IMR-90 (cell line): ENCODE measurements at regions not wholly inside any gene's neighbourhood (a gene's known extent, or its start where the extent isn't known, plus 50 kb on each side); places are given as distances from the start of the nearest gene placed in this dataset.

Experiments
- ATAC-seq: fragments of 200-7000 bp; cut with Tn5 transposase; 2 replicates; pipeline ENCODE4 v1.9.1; 2020; ENCODE audit warnings: low read depth, mild to moderate bottlenecking, moderate library complexity
- BruUV-seq: library from RNA; stranded (reverse); fragments of 400-500 nt; replicated peaks from 2 replicates; lab custom pipeline; 2021; lab: Mats Ljungman, UMichigan
- CTCF ChIA-PET: fragments of 300-600 bp; formaldehyde crosslinking; extraction: SDS; loops from one replicate; lab custom pipeline; 2021; ENCODE audit warnings: antibody characterized with exemption; lab: Yijun Ruan, JAX
- POLR2A ChIA-PET: fragments of 300-600 bp; sonication (Branson Sonifier 250); formaldehyde crosslinking; loops from one replicate; lab custom pipeline; 2022; ENCODE audit warnings: antibody characterized with exemption; ENCODE audit not compliant: unreplicated experiment; lab: Charles Lee
- DNase-seq: peaks from one replicate; pipeline ENCODE4 v3.0.0; 2013
- H2AFZ ChIP-seq: replicated peaks from 2 replicates; pipeline ENCODE3; 2013; ENCODE audit warnings: low read length, mild to moderate bottlenecking; ENCODE audit not compliant: poor library complexity
- H2AK5ac ChIP-seq: 2 replicates; pipeline ENCODE4 v1.6.1; 2013; ENCODE audit warnings: low read depth, low read length, inconsistent platforms
- H2AK9ac ChIP-seq: replicated peaks from 2 replicates; pipeline ENCODE3; 2013; ENCODE audit warnings: mild to moderate bottlenecking, low read depth, low read length, moderate library complexity; ENCODE audit not compliant: poor library complexity
- H2BK120ac ChIP-seq: 2 replicates; pipeline ENCODE4 v1.6.1; 2013; ENCODE audit warnings: low read depth, low read length, inconsistent platforms
- H2BK15ac ChIP-seq: 3 replicates; pipeline ENCODE4 v1.6.1; 2013; ENCODE audit warnings: low read depth, low read length, inconsistent platforms
- H2BK20ac ChIP-seq: 2 replicates; pipeline ENCODE4 v1.6.1; 2013; ENCODE audit warnings: low read depth, mild to moderate bottlenecking, inconsistent platforms, low read length, moderate library complexity
- H2BK5ac ChIP-seq: 2 replicates; pipeline ENCODE4 v1.6.1; 2013; ENCODE audit warnings: mild to moderate bottlenecking, low read depth, low read length, inconsistent platforms; ENCODE audit not compliant: poor library complexity, severe bottlenecking
- H3K14ac ChIP-seq: replicated peaks from 2 replicates; pipeline ENCODE4 v1.6.1; 2013; ENCODE audit warnings: low read depth, low read length, inconsistent platforms
- H3K18ac ChIP-seq: 2 replicates; pipeline ENCODE4 v1.6.1; 2013; ENCODE audit warnings: low read depth, low read length, control low read depth
- H3K23ac ChIP-seq: 2 replicates; pipeline ENCODE4 v1.6.1; 2013; ENCODE audit warnings: low read depth, low read length, inconsistent platforms
- H3K27ac ChIP-seq: 2 replicates; pipeline ENCODE4 v1.5.1; 2013; ENCODE audit warnings: mild to moderate bottlenecking, control low read depth, low read length; ENCODE audit not compliant: insufficient read depth
- H3K27me3 ChIP-seq: 2 replicates; pipeline ENCODE4 v1.6.1; 2013; ENCODE audit warnings: low read length; ENCODE audit not compliant: control insufficient read depth, insufficient read depth
- H3K36me3 ChIP-seq: 2 replicates; pipeline ENCODE4 v1.6.1; 2013; ENCODE audit warnings: low read length, mixed read lengths; ENCODE audit not compliant: control insufficient read depth, insufficient read depth
- H3K4ac ChIP-seq: 2 replicates; pipeline ENCODE4 v1.6.1; 2013; ENCODE audit warnings: low read depth, low read length, inconsistent platforms
- H3K4me1 ChIP-seq: 2 replicates; pipeline ENCODE4 v1.6.1; 2013; ENCODE audit warnings: low read length, mixed read lengths; ENCODE audit not compliant: control insufficient read depth, insufficient read depth
- H3K4me2 ChIP-seq: 2 replicates; pipeline ENCODE4 v1.6.1; 2013; ENCODE audit warnings: low read depth, mild to moderate bottlenecking, control low read depth, low read length, moderate library complexity
- H3K4me3 ChIP-seq: 2 replicates; pipeline ENCODE4 v1.5.1; 2013; ENCODE audit warnings: low read depth, mild to moderate bottlenecking, control low read depth, low read length, moderate library complexity; ENCODE audit not compliant: insufficient read depth
- H3K56ac ChIP-seq: 2 replicates; pipeline ENCODE4 v1.6.1; 2013; ENCODE audit warnings: low read length, inconsistent platforms; ENCODE audit not compliant: insufficient read depth; ENCODE audit errors: extremely low read depth
- H3K79me1 ChIP-seq, 2 experiments: 2 replicates each; pipeline ENCODE4 v1.6.1; 2013; ENCODE audit warnings: low read length in 2 of 2, inconsistent platforms in 1 of 2, low read depth in 1 of 2
- H3K9ac ChIP-seq: 2 replicates; pipeline ENCODE4 v1.6.1; 2013; ENCODE audit warnings: low read depth, low read length, control low read depth
- H3K9me1 ChIP-seq: 2 replicates; pipeline ENCODE4 v1.6.1; 2013; ENCODE audit warnings: low read length, inconsistent platforms; ENCODE audit not compliant: insufficient read depth
- H3K9me3 ChIP-seq: 2 replicates; pipeline ENCODE4 v1.6.1; 2013; ENCODE audit warnings: low read length; ENCODE audit not compliant: control insufficient read depth, insufficient read depth
- H4K20me1 ChIP-seq: 2 replicates; pipeline ENCODE4 v1.6.1; 2013; ENCODE audit warnings: low read length, inconsistent platforms; ENCODE audit not compliant: insufficient read depth
- H4K5ac ChIP-seq: 2 replicates; pipeline ENCODE4 v1.6.1; 2013; ENCODE audit warnings: mild to moderate bottlenecking, low read depth, low read length, control low read depth
- H4K8ac ChIP-seq, 2 experiments: 2 replicates each; pipeline ENCODE4 v1.6.1; 2013; ENCODE audit warnings: low read depth in 2 of 2, low read length in 2 of 2, control low read depth in 1 of 2, inconsistent platforms in 1 of 2
- H4K91ac ChIP-seq: 2 replicates; pipeline ENCODE4 v1.6.1; 2013; ENCODE audit warnings: low read depth, low read length, inconsistent platforms; ENCODE audit not compliant: insufficient read depth
- BHLHE40 ChIP-seq: fragments of 150-350 bp; IDR thresholded peaks from 2 replicates; pipeline ENCODE4 v1.6.1; 2016; ENCODE audit warnings: mild to moderate bottlenecking, low read depth, low read length
- CEBPB ChIP-seq: IDR thresholded peaks from 2 replicates; pipeline ENCODE4 v1.6.1; 2012; ENCODE audit warnings: low read depth, low read length, improper control_type of control experiment
- CHD1 ChIP-seq: IDR thresholded peaks from 2 replicates; pipeline ENCODE4 v1.6.1; 2012; ENCODE audit warnings: low read depth, low read length, improper control_type of control experiment
- MAFK ChIP-seq: IDR thresholded peaks from 2 replicates; pipeline ENCODE4 v1.6.1; 2012; ENCODE audit warnings: low read depth, low read length, improper control_type of control experiment
- MAZ ChIP-seq: IDR thresholded peaks from 2 replicates; pipeline ENCODE4 v1.6.1; 2012; ENCODE audit warnings: low read depth, mild to moderate bottlenecking, low read length, improper control_type of control experiment, moderate library complexity, borderline replicate concordance
- NFE2L2 ChIP-seq: fragments of 150-350 bp; IDR thresholded peaks from 2 replicates; pipeline ENCODE4 v1.6.1; 2016; ENCODE audit warnings: low read depth, mild to moderate bottlenecking, low read length
- POLR2A ChIP-seq: IDR thresholded peaks from 2 replicates; pipeline ENCODE4 v1.6.1; 2012; ENCODE audit warnings: mild to moderate bottlenecking, low read depth, low read length
- SMC3 ChIP-seq: fragments of 150-350 bp; IDR thresholded peaks from 2 replicates; pipeline ENCODE4 v1.6.1; 2016; ENCODE audit warnings: low read depth, mild to moderate bottlenecking, antibody characterized with exemption, low read length, moderate library complexity
- WGBS, 2 experiments: methylation state at CpG; one replicate each; pipeline versions ENCODE4 v1.1.5 to v1.1.7; 2013; ENCODE audit warnings: missing lambda C conversion rate in 2 of 2; ENCODE audit not compliant: insufficient read length in 1 of 2; ENCODE audit errors: extremely low coverage in 2 of 2; 5-methylcytosine and 5-hydroxymethylcytosine counted together
- dilution Hi-C: fragments of 300-500 bp; cut with HindIII; formaldehyde crosslinking; loops from one replicate; pipeline ENCODE4 v1.14.3; 2018; ENCODE audit warnings: low sequenced_read_pairs; ENCODE audit not compliant: unreplicated experiment
- in situ Hi-C: fragments of 300-500 bp; cut with MboI; formaldehyde crosslinking; loops from 3 replicates; pipeline ENCODE4 v1.14.3; 2019; ENCODE audit warnings: low sequenced_read_pairs, inconsistent platforms, mixed read lengths
- intact Hi-C: fragments of 100-400 bp; cut with micrococcal nuclease; formaldehyde crosslinking; loops from 2 replicates; pipeline ENCODE4 v1.10.0; 2022
- TF ChIP-seq, protein P1 (sequence below): fragments of 150-350 bp; IDR thresholded peaks from 2 replicates; pipeline ENCODE4 v1.6.1; 2017; ENCODE audit warnings: mild to moderate bottlenecking, antibody characterized with exemption, low read length, low read depth
- TF ChIP-seq, protein P2 (sequence below): conservative IDR thresholded peaks from 2 replicates; pipeline ENCODE4 v1.5.1; 2012; ENCODE audit warnings: mild to moderate bottlenecking, low read depth, low read length, improper control_type of control experiment

- no peak for ATAC-seq
- Histone ChIP-seq H3K36me3 (no peaks in the 10 kb centered on the region), H2AK5ac (no peak overlapping the region), H3K23ac (no peak overlapping the region), H3K14ac (no peak overlapping the region), H3K4me1 (no peaks in the 10 kb centered on the region), H2BK5ac (no peak overlapping the region), H4K91ac (no peak overlapping the region), H3K4ac (no peak overlapping the region), H2BK120ac (no peak overlapping the region), H2BK15ac (no peak overlapping the region), H3K27ac (no peak overlapping the region), H3K4me3 (no peak overlapping the region), H3K4me2 (no peak overlapping the region), H3K79me1 (no peaks in the 10 kb centered on the region), H2BK20ac (no peak overlapping the region), H2AK9ac (no peak overlapping the region), H3K9ac (no peak overlapping the region), H3K56ac (no peak overlapping the region), H3K9me1 (no peaks in the 10 kb centered on the region), H4K20me1 (no peaks in the 10 kb centered on the region), H3K27me3 (peaks cover 16% of the 10 kb centered on the region), H3K18ac (no peak overlapping the region), H4K8ac (no peak overlapping the region), H4K5ac (no peak overlapping the region), H2AFZ (no peak overlapping the region), H3K9me3 (no peaks in the 10 kb centered on the region)
- TF ChIP-seq NFE2L2 = no peak
- TF ChIP-seq POLR2A = no peak
- TF ChIP-seq, protein P1, sequence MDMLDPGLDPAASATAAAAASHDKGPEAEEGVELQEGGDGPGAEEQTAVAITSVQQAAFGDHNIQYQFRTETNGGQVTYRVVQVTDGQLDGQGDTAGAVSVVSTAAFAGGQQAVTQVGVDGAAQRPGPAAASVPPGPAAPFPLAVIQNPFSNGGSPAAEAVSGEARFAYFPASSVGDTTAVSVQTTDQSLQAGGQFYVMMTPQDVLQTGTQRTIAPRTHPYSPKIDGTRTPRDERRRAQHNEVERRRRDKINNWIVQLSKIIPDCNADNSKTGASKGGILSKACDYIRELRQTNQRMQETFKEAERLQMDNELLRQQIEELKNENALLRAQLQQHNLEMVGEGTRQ = no peak
- no peak for TF ChIP-seq MAFK
- TF ChIP-seq CEBPB = no peak
- TF ChIP-seq SMC3 = no peak
- TF ChIP-seq, protein P2, sequence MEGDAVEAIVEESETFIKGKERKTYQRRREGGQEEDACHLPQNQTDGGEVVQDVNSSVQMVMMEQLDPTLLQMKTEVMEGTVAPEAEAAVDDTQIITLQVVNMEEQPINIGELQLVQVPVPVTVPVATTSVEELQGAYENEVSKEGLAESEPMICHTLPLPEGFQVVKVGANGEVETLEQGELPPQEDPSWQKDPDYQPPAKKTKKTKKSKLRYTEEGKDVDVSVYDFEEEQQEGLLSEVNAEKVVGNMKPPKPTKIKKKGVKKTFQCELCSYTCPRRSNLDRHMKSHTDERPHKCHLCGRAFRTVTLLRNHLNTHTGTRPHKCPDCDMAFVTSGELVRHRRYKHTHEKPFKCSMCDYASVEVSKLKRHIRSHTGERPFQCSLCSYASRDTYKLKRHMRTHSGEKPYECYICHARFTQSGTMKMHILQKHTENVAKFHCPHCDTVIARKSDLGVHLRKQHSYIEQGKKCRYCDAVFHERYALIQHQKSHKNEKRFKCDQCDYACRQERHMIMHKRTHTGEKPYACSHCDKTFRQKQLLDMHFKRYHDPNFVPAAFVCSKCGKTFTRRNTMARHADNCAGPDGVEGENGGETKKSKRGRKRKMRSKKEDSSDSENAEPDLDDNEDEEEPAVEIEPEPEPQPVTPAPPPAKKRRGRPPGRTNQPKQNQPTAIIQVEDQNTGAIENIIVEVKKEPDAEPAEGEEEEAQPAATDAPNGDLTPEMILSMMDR = no peak
- TF ChIP-seq BHLHE40 = no peak
- TF ChIP-seq CHD1 = no peak
- TF ChIP-seq MAZ = no peak
- CTCF ChIA-PET = no interaction called here
- intact Hi-C loops (no loop called here), in situ Hi-C loops (no loop called here), dilution Hi-C loops (no loop called here)
- 72% methylated on average over 3 of the region's 8 CpGs; no CpG with 5 or more reads in 1 of the 2 experiments for WGBS, 2 experiments
- POLR2A ChIA-PET = no interaction called here
- no peak for DNase-seq
- no TSS peak for BruUV-seq
These were observed 104.0 kb upstream of the NANOS1 start for GRCh38 chr10:118925404-118926071.
